NCI-H82 treated with DMSO at 0.1 percent for 48 hours (cell line): ENCODE measurements at regions not wholly inside any gene's neighbourhood (a gene's known extent, or its start where the extent isn't known, plus 50 kb on each side); places are given as distances from the start of the nearest gene placed in this dataset.

Experiments
- DNase-seq: peaks from one replicate; lab custom pipeline; 2025; ENCODE audit not compliant: unreplicated experiment; lab: John Stamatoyannopoulos, UW

GRCh38 chr12:59839514-59839913 lies 243.7 kb downstream of the SLC16A7 start:
- DNase-seq: no peak

- DNase-seq: no peak
Measured at GRCh38 chr12:59843260-59843843, 247.5 kb downstream of the SLC16A7 start.

DNA sequence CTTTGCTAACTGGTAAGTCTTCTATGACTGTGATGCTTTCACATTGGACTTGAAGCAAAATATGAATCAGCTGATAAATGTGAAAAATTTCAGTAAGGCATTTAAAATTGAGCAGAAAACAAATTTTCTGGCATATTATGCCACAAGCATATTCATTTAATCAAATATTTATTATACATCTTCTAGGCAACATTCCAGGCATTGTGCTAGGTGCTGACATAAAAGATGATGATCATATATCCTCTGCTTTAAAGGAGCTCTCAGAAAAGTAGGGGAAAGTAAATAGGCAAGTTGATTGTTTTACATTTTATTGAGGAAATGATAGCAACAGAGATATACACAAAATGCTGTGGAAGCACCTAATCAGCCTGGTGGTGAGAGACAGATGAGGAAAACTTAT lies 248.9 kb downstream of the SLC16A7 start:
- no peak for DNase-seq

DNA sequence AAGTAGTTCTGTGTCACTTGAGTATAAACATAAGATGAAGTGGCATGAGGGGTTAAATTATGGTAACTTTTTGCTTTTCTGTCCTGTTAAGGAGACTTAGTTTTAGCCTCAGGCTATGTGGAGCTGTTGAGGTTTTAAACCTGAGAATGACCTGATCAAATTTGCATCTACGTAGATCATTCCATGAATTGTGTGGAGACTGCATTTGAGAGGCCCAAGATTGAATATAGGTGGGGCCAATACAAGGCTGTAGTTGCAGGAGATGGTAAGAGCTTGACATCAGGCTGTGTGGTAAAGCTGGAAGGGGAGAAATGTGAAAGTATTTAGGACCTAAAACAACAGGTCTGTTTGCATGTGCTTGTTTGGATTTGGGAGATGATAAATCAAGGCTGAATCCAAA lies 249.5 kb downstream of the SLC16A7 start:
- DNase-seq: no peak

DNA sequence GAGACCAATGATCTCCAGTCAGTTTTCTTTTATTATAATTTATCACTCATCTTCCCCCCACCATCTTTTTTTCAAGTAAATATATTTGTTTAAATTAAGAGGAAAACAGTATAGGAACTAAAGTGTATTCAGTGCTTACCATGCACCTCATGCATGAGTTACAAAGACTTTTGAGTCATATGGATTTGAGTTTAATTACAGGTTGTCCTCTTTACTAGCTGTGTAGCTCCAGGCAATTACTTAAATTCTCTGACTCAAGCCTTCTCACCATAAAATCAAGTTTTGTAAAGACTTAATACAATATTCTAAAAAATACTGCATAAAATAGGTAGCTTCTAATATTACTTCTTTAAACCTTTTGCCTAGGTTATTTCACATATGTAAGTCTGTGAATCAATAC lies 251.3 kb downstream of the SLC16A7 start:
- no peak for DNase-seq

DNA sequence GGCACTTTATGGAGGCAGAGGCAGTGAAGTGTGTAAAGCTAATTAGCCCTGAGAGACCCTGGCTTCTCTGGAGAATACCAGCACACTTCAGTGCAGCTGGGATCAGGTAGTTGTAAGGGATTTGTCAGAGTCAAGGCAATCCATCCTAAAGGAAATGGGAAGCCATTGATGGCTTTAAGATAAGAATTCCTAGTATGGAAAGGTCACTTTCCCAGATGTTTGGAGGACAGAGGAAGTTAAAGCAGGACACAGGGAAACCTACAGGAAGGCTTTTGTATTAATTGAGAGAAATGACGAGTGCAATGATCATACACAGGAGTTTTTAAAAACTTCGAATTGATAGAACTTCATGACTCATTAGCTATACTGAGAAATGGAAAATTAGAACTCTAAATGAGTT lies 254.4 kb downstream of the SLC16A7 start:
- no peak for DNase-seq

GRCh38 chr12:59858508-59859170 lies 262.8 kb downstream of the SLC16A7 start:
- no peak for DNase-seq

DNA sequence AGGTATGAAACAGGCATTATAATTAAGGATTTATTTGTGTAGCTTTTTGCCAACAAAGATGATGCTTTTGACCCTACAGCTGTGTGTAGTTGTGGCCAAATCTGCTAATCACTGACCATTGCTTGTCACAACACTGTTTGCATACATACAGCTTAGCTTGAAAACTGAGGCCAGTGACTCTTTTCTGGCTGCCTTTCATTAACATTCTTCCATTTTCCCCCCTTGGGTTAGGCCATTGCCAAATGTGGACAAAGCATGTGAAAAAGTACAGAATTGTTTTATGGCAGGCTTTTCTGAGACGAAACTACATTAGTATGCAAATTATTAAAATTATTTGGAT lies 263.3 kb downstream of the SLC16A7 start:
- no peak for DNase-seq

DNA sequence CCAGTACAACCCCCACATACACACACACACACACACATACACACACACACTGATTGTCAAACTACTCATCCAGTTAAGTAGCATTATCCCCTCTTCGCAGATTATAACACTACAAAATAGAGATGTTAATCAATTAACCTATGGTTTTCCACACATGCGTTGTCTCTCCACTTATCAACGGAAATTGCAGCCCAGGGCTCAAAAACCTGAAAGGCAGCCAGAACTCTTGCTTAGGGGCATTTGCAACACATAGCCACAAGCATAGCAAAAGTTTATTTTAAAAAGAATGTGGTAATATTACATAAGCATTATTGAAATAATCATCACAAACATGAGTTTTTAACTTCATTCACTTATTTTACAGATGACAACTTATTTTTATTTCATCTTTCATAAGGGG lies 265.8 kb downstream of the SLC16A7 start:
- DNase-seq: no peak

GRCh38 chr12:59867055-59867454 lies 271.2 kb downstream of the SLC16A7 start:
- no peak for DNase-seq

DNA sequence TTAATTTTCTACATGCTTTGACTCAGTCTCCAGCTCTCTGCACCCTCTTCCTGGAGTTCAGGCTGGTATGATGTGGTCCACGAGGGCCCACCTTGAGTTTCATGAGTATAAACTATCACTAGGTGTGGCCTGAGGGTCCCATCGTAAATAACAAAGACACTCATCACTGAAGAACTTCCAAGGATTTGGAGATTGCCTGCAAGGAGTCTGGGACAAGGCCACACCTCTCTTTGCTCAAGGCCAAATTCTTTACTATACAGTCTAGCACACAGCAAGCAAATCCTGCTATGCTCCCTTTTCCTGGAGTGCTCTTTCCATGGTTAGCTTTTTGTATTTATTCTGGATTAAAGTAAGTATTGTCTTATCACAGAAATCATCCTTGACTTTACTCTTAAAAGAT lies 271.9 kb downstream of the SLC16A7 start:
- no peak for DNase-seq

GRCh38 chr12:59871779-59872178 lies 275.9 kb downstream of the SLC16A7 start:
- DNase-seq: no peak

- no peak for DNase-seq
Measured at GRCh38 chr12:59873136-59873535, 277.3 kb downstream of the SLC16A7 start.

GRCh38 chr12:59874781-59875180 lies 279.0 kb downstream of the SLC16A7 start:
- DNase-seq: no peak

- DNase-seq: no peak
Measured at GRCh38 chr12:59886131-59886733, 290.4 kb downstream of the SLC16A7 start.

GRCh38 chr12:59887178-59887577 lies 291.3 kb downstream of the SLC16A7 start:
- no peak for DNase-seq

DNA sequence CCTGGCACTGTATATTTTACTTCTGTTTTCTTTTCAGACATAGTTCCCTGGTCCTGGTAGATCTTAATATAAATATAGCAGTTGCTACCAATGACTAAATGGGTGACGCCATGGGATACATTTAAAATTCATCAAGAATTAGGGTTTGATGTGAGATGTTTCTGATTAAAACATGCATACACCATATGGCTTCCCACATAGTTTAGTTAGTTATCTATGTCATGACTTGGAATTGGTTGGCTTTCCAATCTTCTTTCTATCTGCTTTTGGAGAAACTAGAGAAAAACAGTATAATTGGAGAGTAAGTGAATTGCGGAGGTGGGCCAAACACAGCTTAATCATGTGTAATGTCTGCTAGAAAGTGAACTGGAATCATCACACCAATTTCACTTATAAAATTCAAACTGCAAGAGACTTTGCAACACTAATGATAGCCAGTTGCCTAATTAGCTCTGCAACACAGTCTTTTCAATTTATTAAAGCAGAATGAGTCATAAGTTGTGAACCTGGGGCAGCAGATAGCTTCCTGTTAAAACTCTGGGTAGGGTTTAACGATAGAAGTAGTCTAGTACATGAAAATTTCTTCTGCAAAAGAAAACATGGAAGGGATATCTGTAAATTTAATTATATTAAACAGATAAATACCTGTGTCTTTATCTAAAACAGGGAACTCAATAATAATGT lies 295.2 kb downstream of the SLC16A7 start:
- no peak for DNase-seq

DNA sequence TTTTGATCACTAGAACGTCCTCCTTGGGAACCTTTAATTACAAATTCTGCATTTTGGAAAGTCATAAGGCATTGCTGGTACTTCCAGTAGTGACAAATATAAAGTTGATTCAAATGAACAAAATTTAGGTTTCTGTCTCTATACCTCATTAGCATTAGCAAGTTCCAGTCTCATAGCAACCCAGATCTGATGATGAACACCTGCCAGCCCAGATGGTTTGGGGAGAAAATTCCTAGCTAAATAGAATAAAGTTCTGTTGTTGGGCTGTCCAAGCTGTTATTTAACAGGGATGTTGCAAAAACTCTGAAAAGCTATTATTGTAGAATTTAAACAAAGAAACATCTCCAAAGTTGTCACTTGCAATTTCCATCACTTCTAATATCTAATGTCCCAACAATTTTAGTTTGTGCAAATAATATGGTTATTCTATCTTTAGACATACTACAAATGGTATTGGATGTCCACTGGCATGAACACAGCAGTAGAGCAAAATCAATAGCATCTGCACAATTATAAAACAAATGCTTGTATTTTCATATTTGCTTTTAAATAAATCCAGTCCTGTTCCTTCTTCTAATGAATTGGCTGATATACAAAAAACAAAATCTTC lies 299.4 kb downstream of the SLC16A7 start:
- no peak for DNase-seq

- DNase-seq: no peak
Measured at GRCh38 chr12:59904874-59905521, 309.2 kb downstream of the SLC16A7 start.

DNA sequence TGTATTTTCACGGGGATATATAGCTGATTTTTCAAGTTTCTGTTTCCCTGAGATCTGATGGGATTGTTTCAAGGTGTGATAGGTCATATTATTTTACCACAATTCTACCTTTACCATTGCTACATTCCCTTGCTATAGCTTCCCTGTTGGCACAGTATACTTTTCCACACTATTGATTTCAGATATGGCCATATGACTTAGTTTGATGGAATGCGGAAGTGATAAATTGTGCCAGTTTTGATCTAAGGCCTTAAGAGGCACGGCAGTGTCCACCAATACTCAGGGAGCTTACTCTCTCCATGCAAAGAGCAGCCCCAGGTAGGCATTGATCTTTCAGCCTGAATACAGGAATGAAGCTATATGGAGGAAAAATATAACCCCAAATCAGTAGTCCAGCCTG lies 315.7 kb downstream of the SLC16A7 start:
- DNase-seq: no peak

GRCh38 chr12:59916988-59917387 lies 321.2 kb downstream of the SLC16A7 start:
- DNase-seq: no peak
